HCT116 (cell line): ENCODE measurements at regions not wholly inside any gene's neighbourhood (a gene's known extent, or its start where the extent isn't known, plus 50 kb on each side); places are given as distances from the start of the nearest gene placed in this dataset.
"Not testable (repeated sequence)": the region's sequence is repeated elsewhere in the genome, so short reads cannot be mapped to it uniquely, and the experiment has no call there.

Experiments
- CTCF ChIP-seq, 3 experiments: fragments of 200-600 bp in 1 of 3; sonication (generic) in 1 of 3; IDR thresholded peaks in 2 of 3; conservative IDR thresholded peaks in 1 of 3; 2 replicates each; pipeline ENCODE4 v1.5.1; 2012 to 2017; ENCODE audit warnings: low read depth in 2 of 3, low read length in 2 of 3, antibody characterized with exemption in 1 of 3, borderline replicate concordance in 1 of 3, control low read depth in 1 of 3, mild to moderate bottlenecking in 1 of 3, mixed read lengths in 1 of 3, mixed run types in 1 of 3, moderate library complexity in 1 of 3; ENCODE audit not compliant: insufficient read depth in 1 of 3
- EZH2 ChIP-seq: fragments of 200-600 bp; sonication (generic); IDR thresholded peaks from 2 replicates; pipeline ENCODE4 v1.6.1; 2017; ENCODE audit warnings: antibody characterized with exemption, mixed run types
- POLR2A ChIP-seq: IDR thresholded peaks from 2 replicates; pipeline ENCODE4 v1.7.0; 2011; ENCODE audit warnings: borderline replicate concordance; ENCODE audit not compliant: insufficient read depth, insufficient read length; ENCODE audit errors: extremely low read depth
- SIN3A ChIP-seq: IDR thresholded peaks from 2 replicates; pipeline ENCODE4 v1.6.1; 2012; ENCODE audit warnings: low read depth

DNA sequence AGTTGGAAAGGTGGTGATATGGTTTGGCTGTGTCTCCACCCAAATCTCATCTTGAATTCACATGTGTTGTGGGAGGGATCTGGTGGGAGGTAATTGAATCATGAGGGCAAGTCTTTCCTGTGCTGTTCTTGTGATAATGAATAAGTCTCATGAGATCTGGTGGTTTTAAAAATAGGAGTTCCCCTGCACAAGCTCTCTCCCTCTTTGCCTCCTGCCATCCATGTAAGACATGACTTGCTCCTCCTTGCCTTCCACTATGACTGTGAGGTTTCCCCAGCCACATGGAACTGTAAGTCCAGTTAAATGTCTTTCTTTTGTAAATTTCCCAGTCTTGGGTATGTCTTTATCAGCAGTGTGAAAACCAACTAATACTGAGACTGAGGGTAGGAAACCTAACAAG is 60.5 kb upstream of the AK4 start:
- TF ChIP-seq CTCF (IDR thresholded peaks at IDR 0.05 in 2 of 3, conservative IDR thresholded peaks at IDR 0.05 in 1 of 3; ENCODE audit: borderline replicate concordance in 1 of 3, insufficient read depth in 1 of 3, low read depth in 2 of 3, low read length in 2 of 3); POLR2A; EZH2; SIN3A: not testable (repeated sequence)
